Keratinocyte (primary cell): ENCODE measurements at regions not wholly inside any gene's neighbourhood (a gene's known extent, or its start where the extent isn't known, plus 50 kb on each side); places are given as distances from the start of the nearest gene placed in this dataset.

ENCODE experiments used
- DNase-seq: peaks from one replicate; pipeline ENCODE4 v3.0.0-alpha.2; 2011; ENCODE audit warnings: low read depth, missing footprints, low spot score
- FAIRE-seq: peaks from 2 replicates; lab custom pipeline; 2011; peaks lifted over from hg19 to GRCh38; lab: Jason Lieb, UNC
- H2AFZ ChIP-seq: 2 replicates; pipeline ENCODE4 v1.6.0; 2012; ENCODE audit warnings: low read length, control low read depth, inconsistent platforms; ENCODE audit not compliant: control insufficient read depth
- H3K27ac ChIP-seq: 2 replicates; pipeline ENCODE4 v1.5.1; 2011; ENCODE audit warnings: low read length; ENCODE audit not compliant: control insufficient read depth, insufficient read depth
- H3K27me3 ChIP-seq: 3 replicates; pipeline ENCODE4 v1.6.0; 2011; ENCODE audit warnings: low read length; ENCODE audit not compliant: control insufficient read depth, insufficient read depth; ENCODE audit errors: extremely low read depth
- H3K36me3 ChIP-seq, 2 experiments: 2 replicates in 1 of 2; 3 replicates in 1 of 2; pipeline ENCODE4 v1.5.1; 2011; ENCODE audit warnings: low read length in 2 of 2, mild to moderate bottlenecking in 1 of 2; ENCODE audit not compliant: control insufficient read depth in 2 of 2, insufficient read depth in 2 of 2; ENCODE audit errors: extremely low read depth in 1 of 2
- H3K4me1 ChIP-seq: 3 replicates; pipeline ENCODE4 v1.5.1; 2011; ENCODE audit warnings: low read length; ENCODE audit not compliant: control insufficient read depth, insufficient read depth; ENCODE audit errors: extremely low read depth
- H3K4me2 ChIP-seq: 3 replicates; pipeline ENCODE4 v1.6.0; 2011; ENCODE audit warnings: low read depth, low read length; ENCODE audit not compliant: control insufficient read depth, insufficient read depth; ENCODE audit errors: extremely low read depth
- H3K4me3 ChIP-seq, 3 experiments: fragments of 200-600 bp in 1 of 3; sonication (generic) in 1 of 3; 2 replicates in 2 of 3; 3 replicates in 1 of 3; pipeline ENCODE4 v1.5.1; 2011 to 2016; ENCODE audit warnings: low read length in 3 of 3, mild to moderate bottlenecking in 3 of 3, control low read depth in 2 of 3, inconsistent platforms in 1 of 3, low read depth in 1 of 3, mixed read lengths in 1 of 3, mixed run types in 1 of 3, moderate library complexity in 1 of 3; ENCODE audit not compliant: control insufficient read depth in 2 of 3, insufficient read depth in 2 of 3; ENCODE audit errors: extremely low read depth in 1 of 3
- H3K79me2 ChIP-seq: 2 replicates; pipeline ENCODE4 v1.6.0; 2012; ENCODE audit warnings: low read length; ENCODE audit not compliant: control insufficient read depth, insufficient read depth
- H3K9ac ChIP-seq: 3 replicates; pipeline ENCODE4 v1.6.0; 2011; ENCODE audit warnings: low read length; ENCODE audit not compliant: control insufficient read depth, insufficient read depth; ENCODE audit errors: extremely low read depth
- H3K9me1 ChIP-seq: 3 replicates; pipeline ENCODE4 v1.6.0; 2011; ENCODE audit warnings: low read length; ENCODE audit not compliant: control insufficient read depth, insufficient read depth; ENCODE audit errors: extremely low read depth
- H3K9me3 ChIP-seq: 2 replicates; pipeline ENCODE4 v1.5.1; 2012; ENCODE audit warnings: low read depth, low read length; ENCODE audit not compliant: control insufficient read depth
- H4K20me1 ChIP-seq: 3 replicates; pipeline ENCODE4 v1.6.0; 2011; ENCODE audit warnings: low read length; ENCODE audit not compliant: control insufficient read depth, insufficient read depth; ENCODE audit errors: extremely low read depth
- EZH2 ChIP-seq: IDR thresholded peaks from one replicate; pipeline ENCODE4 v1.6.1; 2012; ENCODE audit warnings: inconsistent platforms, mild to moderate bottlenecking, low read length, moderate library complexity
- dilution Hi-C: fragments of 300-500 bp; cut with MboI; formaldehyde crosslinking; loops from one replicate; pipeline ENCODE4 v1.7.0; 2020; ENCODE audit warnings: low sequenced_read_pairs; ENCODE audit not compliant: extremely low pct_ligation_motif_present
- TF ChIP-seq, protein P1 (sequence below), 3 experiments: IDR thresholded peaks in 1 of 3; conservative IDR thresholded peaks in 1 of 3; optimal IDR thresholded peaks in 1 of 3; 2 replicates in 2 of 3; 3 replicates in 1 of 3; pipeline versions ENCODE3 to v1.5.1; 2011; ENCODE audit warnings: low read length in 3 of 3, mild to moderate bottlenecking in 3 of 3, moderate library complexity in 2 of 3, control low read depth in 1 of 3, inconsistent platforms in 1 of 3; ENCODE audit not compliant: insufficient read depth in 2 of 3; ENCODE audit errors: extremely low read depth in 1 of 3

DNA sequence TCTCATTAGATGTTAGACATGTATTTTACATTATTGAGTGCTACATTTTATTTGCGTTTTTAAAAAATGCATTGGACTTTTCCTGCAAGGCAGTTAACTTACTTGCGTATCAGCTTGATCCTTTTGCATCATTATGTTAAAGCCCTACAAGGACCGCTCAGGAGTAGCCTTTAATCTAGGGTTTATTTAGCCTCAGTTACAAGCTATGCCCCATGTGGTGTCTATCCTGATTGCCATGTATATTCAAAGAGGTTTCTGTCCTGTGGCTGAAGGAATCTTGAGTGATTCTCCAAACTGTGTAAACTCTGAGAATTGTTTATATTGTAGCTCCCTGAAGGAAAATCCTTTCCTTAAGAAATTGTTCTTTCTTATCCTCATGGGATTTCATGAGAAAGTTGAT lies 821.8 kb upstream of the AGA start:
- Histone ChIP-seq H3K36me3 (no peaks in the 10 kb centered on the region), H3K4me1 (no peaks in the 10 kb centered on the region), H3K4me2 (no peak overlapping the region), H4K20me1 (no peaks in the 10 kb centered on the region), H3K79me2 (no peaks in the 10 kb centered on the region), H3K27ac (no peak overlapping the region), H3K27me3 (no peaks in the 10 kb centered on the region), H2AFZ (no peak overlapping the region), H3K9ac (no peak overlapping the region), H3K9me3 (no peaks in the 10 kb centered on the region), H3K4me3 (no peak overlapping the region), H3K9me1 (no peaks in the 10 kb centered on the region)
- DNase-seq = no peak
- FAIRE-seq = no peak
- dilution Hi-C loops = no loop called here
- TF ChIP-seq, protein P1, sequence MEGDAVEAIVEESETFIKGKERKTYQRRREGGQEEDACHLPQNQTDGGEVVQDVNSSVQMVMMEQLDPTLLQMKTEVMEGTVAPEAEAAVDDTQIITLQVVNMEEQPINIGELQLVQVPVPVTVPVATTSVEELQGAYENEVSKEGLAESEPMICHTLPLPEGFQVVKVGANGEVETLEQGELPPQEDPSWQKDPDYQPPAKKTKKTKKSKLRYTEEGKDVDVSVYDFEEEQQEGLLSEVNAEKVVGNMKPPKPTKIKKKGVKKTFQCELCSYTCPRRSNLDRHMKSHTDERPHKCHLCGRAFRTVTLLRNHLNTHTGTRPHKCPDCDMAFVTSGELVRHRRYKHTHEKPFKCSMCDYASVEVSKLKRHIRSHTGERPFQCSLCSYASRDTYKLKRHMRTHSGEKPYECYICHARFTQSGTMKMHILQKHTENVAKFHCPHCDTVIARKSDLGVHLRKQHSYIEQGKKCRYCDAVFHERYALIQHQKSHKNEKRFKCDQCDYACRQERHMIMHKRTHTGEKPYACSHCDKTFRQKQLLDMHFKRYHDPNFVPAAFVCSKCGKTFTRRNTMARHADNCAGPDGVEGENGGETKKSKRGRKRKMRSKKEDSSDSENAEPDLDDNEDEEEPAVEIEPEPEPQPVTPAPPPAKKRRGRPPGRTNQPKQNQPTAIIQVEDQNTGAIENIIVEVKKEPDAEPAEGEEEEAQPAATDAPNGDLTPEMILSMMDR (optimal IDR thresholded peaks at IDR 0.05 in 1 of 3, IDR thresholded peaks at IDR 0.05 in 1 of 3, conservative IDR thresholded peaks at IDR 0.05 in 1 of 3; ENCODE audit: extremely low read depth in 1 of 3, insufficient read depth in 2 of 3, low read length in 3 of 3) = no peak
- TF ChIP-seq EZH2 = no peak

DNA sequence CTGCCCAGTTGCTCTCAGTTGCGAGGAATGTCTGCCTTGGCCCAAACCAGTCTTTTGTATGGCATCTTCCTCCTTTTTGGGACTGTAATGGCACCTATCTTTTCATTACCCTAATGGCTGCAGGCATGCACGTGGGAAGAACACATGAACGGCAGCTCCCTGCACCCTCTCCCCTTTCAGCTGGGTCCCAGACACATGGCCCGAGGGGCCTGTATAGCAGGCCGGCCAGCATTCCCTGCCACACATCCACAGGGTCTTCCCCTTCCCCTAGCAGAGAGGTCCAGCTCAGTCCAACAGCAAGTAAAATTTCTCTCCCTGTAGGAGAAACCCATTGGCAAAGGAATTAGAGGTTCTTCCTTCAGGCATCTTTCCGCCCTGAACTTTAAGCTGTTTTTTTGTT lies 829.1 kb upstream of the AGA start:
- no peak for DNase-seq
- no peaks in the 10 kb centered on the region for H4K20me1 ChIP-seq
- H3K79me2 ChIP-seq = no peaks in the 10 kb centered on the region
- no peak for FAIRE-seq
- H3K9me1 ChIP-seq = no peaks in the 10 kb centered on the region
- no peak overlapping the region for H2AFZ ChIP-seq
- H3K27ac ChIP-seq = no peak overlapping the region
- no peaks in the 10 kb centered on the region for H3K36me3 ChIP-seq
- no peaks in the 10 kb centered on the region for H3K27me3 ChIP-seq
- no peak overlapping the region for H3K4me3 ChIP-seq
- H3K9ac ChIP-seq = no peak overlapping the region
- dilution Hi-C loops = no loop called here
- TF ChIP-seq, protein P1 (optimal IDR thresholded peaks at IDR 0.05 in 1 of 3, IDR thresholded peaks at IDR 0.05 in 1 of 3, conservative IDR thresholded peaks at IDR 0.05 in 1 of 3; ENCODE audit: extremely low read depth in 1 of 3, insufficient read depth in 2 of 3, low read length in 3 of 3) = no peak
- no peak for TF ChIP-seq EZH2
- H3K9me3 ChIP-seq = no peaks in the 10 kb centered on the region
- H3K4me1 ChIP-seq = no peaks in the 10 kb centered on the region
- H3K4me2 ChIP-seq = no peak overlapping the region
